ENCODE measurements at regions not wholly inside any gene's neighbourhood (a gene's known extent, or its start where the extent isn't known, plus 50 kb on each side); places are given as distances from the start of the nearest gene placed in this dataset.
"Not testable (repeated sequence)": the region's sequence is repeated elsewhere in the genome, so short reads cannot be mapped to it uniquely, and the experiment has no call there.

DNA sequence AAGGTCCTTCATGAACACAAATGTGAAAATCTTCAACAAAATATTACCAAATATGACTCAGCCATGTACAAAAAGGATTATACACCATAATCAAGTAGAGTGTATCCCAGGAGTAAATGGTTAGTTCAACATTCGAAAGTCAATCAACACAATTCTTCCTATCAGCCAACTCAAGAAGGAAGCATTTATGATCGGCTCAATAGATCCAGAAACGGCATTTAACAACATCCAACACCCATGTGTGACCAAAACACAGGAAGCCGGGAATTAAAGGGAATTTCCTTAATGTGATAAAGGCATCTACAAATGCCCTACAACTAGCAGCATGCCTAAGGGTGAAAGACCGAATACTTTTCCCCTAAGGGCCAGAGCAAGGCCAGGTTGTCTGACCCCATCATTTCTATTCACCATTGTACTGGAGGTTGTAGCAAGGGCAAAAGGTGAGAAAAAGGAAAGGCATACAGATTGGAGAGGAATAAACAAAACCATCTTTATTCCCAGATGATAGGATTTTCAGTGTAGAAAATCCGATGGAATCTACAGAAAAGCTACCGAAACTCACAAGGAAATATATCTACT, 69.9 kb upstream of the CLDN5 start:
- no peak overlapping the region for H3K4me3 ChIP-seq (ENCODE audit: low read depth, low read length)
- no peaks in the 10 kb centered on the region for H3K4me1 ChIP-seq (ENCODE audit: insufficient read depth)
- no peak overlapping the region for H3K27ac ChIP-seq (ENCODE audit: low read depth)
- WGBS: 27% methylated on average over 7 of the region's 7 CpGs
- DNase-seq (ENCODE audit: extremely low spot score): no peak
- no peaks in the 10 kb centered on the region for H3K36me3 ChIP-seq (ENCODE audit: insufficient read depth)

DNA sequence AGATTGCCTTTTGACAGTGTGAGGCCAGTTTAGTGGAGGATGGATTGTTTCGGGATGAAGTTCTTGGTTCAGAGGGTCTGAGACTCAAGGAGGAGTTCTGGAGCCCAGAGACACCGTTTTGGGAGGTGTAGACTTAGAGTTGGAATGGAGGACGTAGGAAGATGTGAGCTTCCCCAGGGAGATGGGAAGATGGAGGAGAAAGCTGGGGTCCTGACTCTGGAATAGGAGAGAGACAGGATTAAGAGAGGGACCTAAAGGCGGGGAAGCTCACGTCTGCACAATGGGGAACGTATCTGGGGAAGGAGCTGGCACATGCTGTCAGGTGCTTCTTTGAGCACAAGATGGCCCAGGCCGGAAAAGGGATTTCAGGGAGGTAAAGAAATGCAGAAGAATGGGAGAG, 71.3 kb upstream of the CLDN5 start:
- Histone ChIP-seq H3K4me3 (ENCODE audit: low read depth, low read length) (no peak overlapping the region), H3K36me3 (ENCODE audit: insufficient read depth) (no peaks in the 10 kb centered on the region), H3K4me1 (ENCODE audit: insufficient read depth) (no peaks in the 10 kb centered on the region), H3K27ac (ENCODE audit: low read depth) (no peak overlapping the region)
- DNase-seq (ENCODE audit: extremely low spot score): no peak
- WGBS: 84% methylated on average over 7 of the region's 7 CpGs

DNA sequence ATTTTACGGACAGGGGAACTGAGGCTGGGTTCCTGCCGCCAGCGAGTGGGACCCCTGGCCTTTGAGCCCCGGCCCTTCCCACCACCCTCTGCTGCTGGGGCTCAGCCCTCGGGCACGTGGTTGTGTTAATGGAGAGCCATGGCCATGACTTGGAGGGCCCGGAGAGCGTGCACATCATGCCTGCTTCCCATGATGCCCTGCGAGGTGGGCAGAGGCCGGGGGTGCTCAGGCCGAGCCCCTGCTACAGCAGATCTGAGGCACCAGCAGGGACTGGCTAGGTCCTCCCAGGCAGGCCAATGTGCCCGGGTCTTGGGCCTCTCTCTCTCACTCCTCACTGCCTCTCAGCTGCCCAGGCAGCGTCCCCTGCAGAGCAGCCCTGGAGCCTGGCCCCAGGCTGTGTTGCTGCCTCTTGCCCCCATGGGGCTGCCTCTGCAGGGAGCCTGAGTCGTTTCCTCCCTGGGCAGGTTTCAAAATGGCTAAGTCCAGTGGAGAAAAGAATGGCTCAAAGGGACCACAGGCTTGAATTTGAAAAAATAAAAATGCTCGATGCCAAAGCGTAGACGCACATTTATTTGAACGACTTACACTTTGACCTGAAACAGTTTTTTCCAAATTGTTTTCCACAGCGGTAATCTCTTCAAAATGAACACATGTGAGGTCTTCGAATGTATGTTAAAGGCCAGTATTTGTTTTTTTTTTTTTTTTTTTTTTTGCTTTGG, 72.6 kb upstream of the CLDN5 start:
- no peaks in the 10 kb centered on the region for H3K36me3 ChIP-seq (ENCODE audit: insufficient read depth)
- no peak for DNase-seq (ENCODE audit: extremely low spot score)
- no peak overlapping the region for H3K27ac ChIP-seq (ENCODE audit: low read depth)
- WGBS: 73% methylated on average over 20 of the region's 20 CpGs
- H3K4me1 ChIP-seq (ENCODE audit: insufficient read depth): no peaks in the 10 kb centered on the region
- H3K4me3 ChIP-seq (ENCODE audit: low read depth, low read length): no peak overlapping the region

DNA sequence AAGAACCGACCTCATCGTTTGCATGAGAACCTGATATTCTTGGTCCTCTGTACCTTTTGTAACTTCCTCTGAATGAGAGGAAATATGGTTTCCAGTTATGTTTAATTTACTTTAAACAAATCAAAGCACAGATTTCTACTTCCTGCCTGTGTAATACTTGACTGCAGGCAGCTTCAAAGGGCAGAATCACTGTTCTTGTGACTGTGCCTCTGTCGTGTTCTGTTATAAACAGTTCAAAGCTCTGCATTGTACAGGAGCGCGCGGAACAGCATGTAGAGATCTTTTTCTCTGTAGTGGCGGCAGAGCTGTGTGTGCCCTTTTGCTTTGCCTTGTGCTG, 73.2 kb upstream of the CLDN5 start:
- WGBS: 54% methylated on average over 7 of the region's 7 CpGs
- DNase-seq (ENCODE audit: extremely low spot score): no peak
- no peaks in the 10 kb centered on the region for H3K36me3 ChIP-seq (ENCODE audit: insufficient read depth)
- H3K4me3 ChIP-seq (ENCODE audit: low read depth, low read length): no peak overlapping the region
- no peak overlapping the region for H3K27ac ChIP-seq (ENCODE audit: low read depth)
- no peaks in the 10 kb centered on the region for H3K4me1 ChIP-seq (ENCODE audit: insufficient read depth)

DNA sequence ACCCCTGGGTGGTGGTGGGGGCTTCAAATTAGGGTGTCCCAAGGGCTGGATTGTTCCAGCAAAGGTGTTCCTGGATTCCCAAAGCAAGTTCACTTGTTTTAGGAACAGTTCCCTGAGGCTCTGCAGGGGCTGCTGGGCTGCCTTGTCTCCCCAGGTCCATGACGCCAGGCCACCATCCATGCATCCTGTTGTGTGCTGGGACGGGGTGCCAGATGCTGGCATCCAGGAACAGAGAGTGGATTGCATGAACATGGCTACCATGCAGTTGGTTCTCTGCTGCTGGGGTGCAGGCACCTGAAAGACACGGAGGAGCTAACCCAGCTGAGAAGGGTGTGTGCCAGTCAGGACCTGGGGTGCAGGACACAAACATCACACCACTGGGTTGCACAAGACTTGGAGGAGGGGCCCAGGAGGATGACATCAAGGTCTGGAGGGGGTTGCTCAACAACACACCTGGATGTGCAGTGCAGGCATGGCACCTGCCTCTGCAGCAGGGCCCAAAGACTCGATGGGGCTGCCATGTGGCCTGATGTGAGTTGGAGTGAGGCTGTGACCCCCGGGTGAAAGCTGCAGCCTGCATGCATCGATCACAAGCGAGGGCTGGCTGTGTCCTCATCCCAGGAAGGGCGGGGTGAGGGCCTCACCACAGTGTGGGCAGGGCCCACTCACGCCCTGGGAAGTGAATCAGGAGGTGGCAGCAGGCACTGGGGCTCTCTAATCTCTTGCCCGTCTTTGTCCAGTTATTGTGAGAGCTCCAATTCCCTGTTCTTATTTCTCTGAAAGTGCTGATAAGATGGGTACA, 74.0 kb upstream of the CLDN5 start:
- Histone ChIP-seq H3K27ac (ENCODE audit: low read depth) (no peak overlapping the region), H3K4me1 (ENCODE audit: insufficient read depth) (no peaks in the 10 kb centered on the region), H3K4me3 (ENCODE audit: low read depth, low read length) (no peak overlapping the region), H3K36me3 (ENCODE audit: insufficient read depth) (no peaks in the 10 kb centered on the region)
- no peak for DNase-seq (ENCODE audit: extremely low spot score)
- WGBS: 59% methylated on average over 10 of the region's 10 CpGs

DNA sequence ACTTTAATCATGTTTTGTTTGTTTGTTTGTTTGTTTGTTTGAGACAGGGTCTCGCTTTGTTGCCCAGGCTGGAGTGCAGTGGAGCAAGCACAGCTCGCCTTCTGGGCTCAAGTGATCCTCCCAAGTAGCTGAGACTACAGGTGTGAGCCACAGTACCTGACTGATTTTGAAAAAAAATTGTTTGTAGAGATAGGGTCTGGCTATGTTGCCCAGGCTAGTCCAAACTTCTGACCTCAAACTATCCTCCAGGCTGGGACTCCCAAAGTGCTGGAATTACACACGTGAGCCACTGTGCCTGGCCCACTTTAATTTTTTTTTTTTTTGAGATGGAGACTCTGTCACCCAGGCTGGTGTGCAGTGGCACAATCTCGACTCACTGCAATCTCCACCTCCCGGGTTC, 74.8 kb upstream of the CLDN5 start:
- no peaks in the 10 kb centered on the region for H3K4me1 ChIP-seq (ENCODE audit: insufficient read depth)
- H3K27ac ChIP-seq (ENCODE audit: low read depth): no peak overlapping the region
- no peak overlapping the region for H3K4me3 ChIP-seq (ENCODE audit: low read depth, low read length)
- H3K36me3 ChIP-seq (ENCODE audit: insufficient read depth): no peaks in the 10 kb centered on the region
- no peak for DNase-seq (ENCODE audit: extremely low spot score)
- WGBS: 88% methylated on average over 5 of the region's 5 CpGs

DNA sequence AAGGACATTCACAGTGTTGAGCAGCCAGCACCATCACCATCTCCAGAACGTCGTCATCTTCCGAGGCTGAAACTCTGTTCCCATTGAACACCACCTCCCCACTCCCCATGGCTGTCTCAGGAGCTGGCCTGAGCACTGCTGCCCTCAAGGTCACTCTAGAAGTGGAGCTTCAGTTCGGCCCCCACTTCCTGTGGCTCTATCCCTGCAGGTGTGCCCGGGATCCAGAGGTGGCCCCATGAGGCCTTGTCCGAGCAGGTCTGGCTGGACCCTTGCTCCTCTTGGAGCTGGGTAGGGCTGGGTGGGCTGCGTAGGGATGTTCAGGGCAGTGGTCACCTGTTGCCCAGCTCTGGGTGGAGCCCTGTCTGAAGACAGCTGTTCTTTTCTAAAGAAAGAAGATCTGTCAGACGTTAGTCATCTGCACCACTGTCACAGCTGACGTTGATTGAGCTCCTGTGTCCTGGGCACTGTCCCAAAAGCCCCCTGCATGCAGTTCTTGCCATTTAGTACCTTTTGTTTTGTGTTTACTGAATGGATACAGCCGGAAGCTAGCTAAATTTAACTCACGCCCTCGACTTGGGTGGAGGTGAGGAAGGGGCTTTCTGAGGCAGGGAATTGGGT, 75.5 kb upstream of the CLDN5 start:
- Histone ChIP-seq H3K27ac (ENCODE audit: low read depth) (no peak overlapping the region), H3K4me1 (ENCODE audit: insufficient read depth) (no peaks in the 10 kb centered on the region), H3K36me3 (ENCODE audit: insufficient read depth) (no peaks in the 10 kb centered on the region), H3K4me3 (ENCODE audit: low read depth, low read length) (no peak overlapping the region)
- WGBS: 60% methylated on average over 12 of the region's 12 CpGs
- no peak for DNase-seq (ENCODE audit: extremely low spot score)

DNA sequence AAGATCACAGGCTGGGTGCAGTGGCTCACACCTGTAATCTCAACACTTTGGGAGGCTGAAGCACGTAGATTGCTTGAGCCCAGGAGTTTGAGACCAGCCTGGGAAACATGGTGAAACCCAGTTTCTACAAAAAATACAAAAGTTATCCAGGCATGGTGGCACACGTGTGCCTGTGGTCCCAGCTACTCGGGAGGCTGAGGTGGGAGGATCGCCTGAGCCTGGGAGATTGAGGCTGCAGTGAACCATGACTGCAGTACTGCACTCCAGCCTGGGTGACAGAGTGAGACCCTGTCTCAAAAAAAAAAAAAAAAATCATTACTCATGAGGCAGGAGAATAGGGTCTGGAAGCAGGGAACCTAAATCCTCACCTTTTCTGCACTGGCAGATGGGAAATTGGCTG, 79.1 kb upstream of the CLDN5 start:
- not testable (repeated sequence) for H3K4me1 ChIP-seq (ENCODE audit: insufficient read depth); H3K4me3 ChIP-seq (ENCODE audit: low read depth, low read length); DNase-seq (ENCODE audit: extremely low spot score); H3K27ac ChIP-seq (ENCODE audit: low read depth); H3K36me3 ChIP-seq (ENCODE audit: insufficient read depth)
- 88% methylated on average over 4 of the region's 4 CpGs for WGBS

DNA sequence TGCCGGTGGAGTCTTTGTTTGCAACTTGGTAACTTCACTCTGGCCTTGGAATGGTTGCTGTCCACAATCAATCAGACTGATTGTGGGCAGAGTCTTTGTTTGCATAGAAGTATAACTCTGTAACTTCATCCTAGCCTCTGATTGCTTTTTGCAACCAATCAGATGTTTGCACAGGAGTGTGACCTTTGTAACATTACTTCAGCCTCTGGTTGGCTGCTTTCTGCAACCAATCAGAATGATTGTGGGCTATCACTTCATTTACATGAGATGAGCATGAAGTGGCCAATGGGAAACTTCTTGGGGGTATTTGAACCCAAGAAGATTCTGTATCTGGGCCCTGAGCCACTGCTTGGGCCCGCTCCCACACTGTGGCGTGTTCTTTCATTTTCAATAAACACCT, 79.6 kb upstream of the CLDN5 start:
- DNase-seq (ENCODE audit: extremely low spot score): no peak
- H3K36me3 ChIP-seq (ENCODE audit: insufficient read depth): no peaks in the 10 kb centered on the region
- 92% methylated on average over 3 of the region's 3 CpGs for WGBS
- no peak overlapping the region for H3K4me3 ChIP-seq (ENCODE audit: low read depth, low read length)
- H3K27ac ChIP-seq (ENCODE audit: low read depth): no peak overlapping the region
- no peaks in the 10 kb centered on the region for H3K4me1 ChIP-seq (ENCODE audit: insufficient read depth)

DNA sequence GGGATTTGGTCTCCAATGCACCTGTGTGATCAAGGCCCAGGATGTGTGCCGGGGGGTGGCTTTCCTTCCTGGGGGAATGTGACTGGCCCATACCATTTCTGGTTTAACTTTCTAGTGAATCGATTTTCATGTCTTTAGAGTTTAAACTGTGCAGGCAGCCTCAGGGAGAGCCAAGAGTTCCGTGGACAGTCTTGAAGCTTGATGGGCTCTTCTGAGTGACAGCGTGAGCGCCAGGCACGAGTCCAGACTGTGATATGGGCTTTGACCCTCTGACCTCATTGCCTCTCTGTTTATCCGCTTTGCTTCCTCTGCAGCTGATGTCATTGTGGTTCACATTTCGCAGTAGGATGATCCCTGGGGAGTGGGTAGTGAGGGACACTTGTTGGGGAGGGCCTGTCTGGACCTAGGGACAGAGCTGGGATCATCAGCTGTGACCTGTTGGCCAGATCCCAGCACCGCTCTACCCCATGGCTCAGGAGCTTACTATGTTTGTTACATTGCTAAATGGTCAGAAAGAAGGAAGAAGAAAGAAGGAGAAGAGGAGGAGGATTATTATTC, 80.6 kb upstream of the CLDN5 start:
- no peaks in the 10 kb centered on the region for H3K4me1 ChIP-seq (ENCODE audit: insufficient read depth)
- H3K4me3 ChIP-seq (ENCODE audit: low read depth, low read length): no peak overlapping the region
- H3K27ac ChIP-seq (ENCODE audit: low read depth): no peak overlapping the region
- no peak for DNase-seq (ENCODE audit: extremely low spot score)
- H3K36me3 ChIP-seq (ENCODE audit: insufficient read depth): no peaks in the 10 kb centered on the region
- WGBS: 46% methylated on average over 9 of the region's 9 CpGs

DNA sequence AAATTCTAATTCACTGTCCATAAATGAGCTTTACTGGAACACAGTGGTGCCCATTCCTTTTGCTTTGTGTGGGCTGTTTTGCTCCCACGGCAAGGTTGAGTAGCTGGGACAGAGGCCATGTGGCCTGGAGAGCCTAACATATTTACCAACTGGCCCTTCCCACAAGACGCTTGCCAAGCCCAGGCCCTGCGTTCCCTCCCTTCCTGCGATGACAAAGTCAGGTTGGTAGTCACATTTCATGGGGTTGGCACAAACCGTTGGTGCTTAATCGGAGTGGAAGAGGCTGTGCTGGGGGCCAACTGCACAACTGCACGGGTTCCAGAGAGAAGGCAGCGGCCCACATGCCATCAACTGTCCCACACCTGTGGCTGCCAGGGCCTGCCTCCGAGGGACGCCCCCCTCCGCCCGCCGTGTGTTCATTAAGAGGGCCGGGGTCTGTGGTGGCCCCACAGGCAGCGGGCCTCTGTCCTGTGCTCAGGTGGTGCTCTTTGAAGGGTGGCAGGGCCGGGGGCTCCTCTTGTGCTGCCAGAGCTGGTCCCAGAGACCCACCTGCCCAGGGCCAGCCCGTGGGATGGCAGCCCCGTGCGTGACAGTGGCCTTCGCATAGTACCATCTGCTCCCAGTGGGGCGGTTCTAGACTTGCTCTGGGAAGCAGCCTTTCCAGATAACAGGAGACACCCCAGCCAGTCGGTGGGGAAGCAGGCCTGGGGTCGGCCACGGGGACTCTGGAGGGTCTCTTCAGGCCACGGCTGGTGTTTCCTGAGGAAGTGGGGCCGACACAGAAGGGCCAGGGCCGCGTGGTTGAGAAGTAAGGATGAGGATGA, 81.5 kb upstream of the CLDN5 start:
- Histone ChIP-seq H3K36me3 (ENCODE audit: insufficient read depth) (no peaks in the 10 kb centered on the region), H3K4me3 (ENCODE audit: low read depth, low read length) (no peak overlapping the region), H3K27ac (ENCODE audit: low read depth) (no peak overlapping the region), H3K4me1 (ENCODE audit: insufficient read depth) (no peaks in the 10 kb centered on the region)
- 79% methylated on average over 28 of the region's 28 CpGs for WGBS
- DNase-seq (ENCODE audit: extremely low spot score): no peak

DNA sequence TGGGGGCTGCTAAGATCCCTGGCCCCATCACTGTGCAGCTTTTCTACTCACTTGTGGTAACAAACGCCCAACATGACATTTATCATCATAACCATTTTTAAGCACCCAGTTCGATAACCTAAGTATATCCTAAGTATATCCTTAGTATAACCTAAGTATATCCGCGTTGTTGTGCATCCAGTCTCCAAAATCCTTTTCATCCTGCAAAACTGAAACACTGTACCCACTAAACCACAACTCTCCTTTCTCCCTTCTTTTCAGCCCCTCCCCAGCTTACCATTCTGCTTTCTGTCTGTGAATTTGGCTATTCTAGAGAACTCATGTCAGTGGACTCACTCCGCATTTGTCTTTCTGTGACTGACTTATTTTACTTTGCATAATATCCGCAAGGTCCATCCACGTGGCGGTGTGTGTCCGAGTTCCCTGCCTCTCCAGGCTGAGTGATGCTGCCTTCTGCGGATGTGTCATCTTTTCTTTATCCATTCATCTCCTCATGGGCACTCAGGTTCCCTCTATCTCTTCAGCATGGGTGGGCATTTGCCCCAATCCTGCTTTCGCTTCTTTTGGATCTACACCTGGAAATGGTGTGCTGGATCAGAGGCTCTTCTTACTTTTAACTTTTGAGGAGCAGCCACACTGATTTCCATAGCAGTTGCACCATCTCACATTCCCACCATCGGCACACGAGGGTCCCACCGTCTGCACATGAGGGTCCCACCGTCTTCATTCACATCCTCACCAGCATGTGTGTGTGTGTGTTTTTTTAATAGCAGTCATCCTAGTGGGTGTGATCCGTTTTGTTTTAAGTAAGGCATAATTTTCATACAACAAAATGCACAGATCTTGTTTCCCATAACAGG, 82.4 kb upstream of the CLDN5 start:
- DNase-seq (ENCODE audit: extremely low spot score): no peak
- Histone ChIP-seq H3K27ac (ENCODE audit: low read depth) (no peak overlapping the region), H3K4me3 (ENCODE audit: low read depth, low read length) (no peak overlapping the region), H3K36me3 (ENCODE audit: insufficient read depth) (no peaks in the 10 kb centered on the region), H3K4me1 (ENCODE audit: insufficient read depth) (no peaks in the 10 kb centered on the region)
- WGBS: 83% methylated on average over 16 of the region's 16 CpGs

Data from urinary bladder (tissue), 3 donors.